ENCODE measurements at regions not wholly inside any gene's neighbourhood (a gene's known extent, or its start where the extent isn't known, plus 50 kb on each side); places are given as distances from the start of the nearest gene placed in this dataset.

GRCh38 chr9:1154739-1155138, 104.6 kb downstream of the DMRT2 start:
- no peak for TF ChIP-seq POLR2AphosphoS5 (IDR thresholded peaks at IDR 0.05; ENCODE audit: borderline replicate concordance, low read depth, low read length)
- TF ChIP-seq EZH2 (IDR thresholded peaks at IDR 0.05) = no peak
